ENCODE measurements at regions not wholly inside any gene's neighbourhood (a gene's known extent, or its start where the extent isn't known, plus 50 kb on each side); places are given as distances from the start of the nearest gene placed in this dataset.

DNA sequence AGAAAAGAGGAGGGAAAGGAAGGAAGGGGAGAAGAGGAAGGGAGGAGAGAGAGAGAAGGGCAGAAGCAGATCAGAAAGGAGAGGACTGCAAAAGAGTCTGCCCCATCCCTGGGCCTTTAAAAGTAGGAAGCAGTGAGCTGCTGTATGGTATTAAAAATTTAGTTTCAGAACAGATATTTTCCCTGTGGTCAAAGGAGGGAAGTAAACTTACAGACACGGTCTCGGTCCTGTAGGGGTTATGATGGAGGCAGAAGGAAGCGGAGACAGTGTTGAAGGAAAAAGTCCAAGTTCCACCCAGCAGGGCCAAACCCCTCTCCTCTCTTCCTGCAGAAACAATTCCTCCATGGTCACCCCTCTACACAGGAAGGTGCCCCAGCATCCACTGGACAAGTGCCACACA is 122.0 kb upstream of the PROK2 start:
- no peak overlapping the region for H2AK5ac ChIP-seq (ENCODE audit: low read depth, low read length)
- POLR2A ChIA-PET (ENCODE audit: partially characterized antibody), result no interaction called here
- no peak overlapping the region for H3K14ac ChIP-seq (ENCODE audit: insufficient read length)
- 0 out of 2 replicates have a peak overlapping the region, but pooled peaks have one; percentile 1 for H2BK20ac ChIP-seq (ENCODE audit: low read length)
- H3K79me1 ChIP-seq (ENCODE audit: low read depth, low read length), result no peaks in the 10 kb centered on the region
- no peaks in the 10 kb centered on the region for H3K9me3 ChIP-seq (ENCODE audit: insufficient read depth in 2 of 2, low read depth in 1 of 2, low read length in 1 of 2)
- H4K8ac ChIP-seq (ENCODE audit: extremely low read depth, insufficient read depth, low read length), result no peak overlapping the region
- H4K20me1 ChIP-seq (replicated peaks in 1 of 2; ENCODE audit: control insufficient read depth in 1 of 2, insufficient read depth in 2 of 2, low read length in 2 of 2), result no peaks in the 10 kb centered on the region
- no peak overlapping the region for H2BK15ac ChIP-seq (ENCODE audit: low read length)
- H3K4ac ChIP-seq (replicated peaks; ENCODE audit: insufficient read length, low read depth, low read length), result no peak overlapping the region
- peaks cover 0 to 7% (median 2%) of the 10 kb centered on the region in 4 experiments; a peak in 3 of 7 replicates for H3K4me1 ChIP-seq (replicated peaks in 1 of 4; ENCODE audit: control insufficient read depth in 3 of 4, insufficient read depth in 4 of 4, low read length in 3 of 4)
- H3K56ac ChIP-seq (replicated peaks; ENCODE audit: insufficient read length, low read depth, low read length), result no peak overlapping the region
- no peaks in the 10 kb centered on the region for H3K36me3 ChIP-seq (ENCODE audit: control insufficient read depth in 2 of 4, insufficient read depth in 4 of 4, low read length in 3 of 4)
- no peak overlapping the region for H4K91ac ChIP-seq (replicated peaks; ENCODE audit: insufficient read length, low read length)
- no peak overlapping the region for H3K4me3 ChIP-seq (ENCODE audit: extremely low read depth in 1 of 4, insufficient read depth in 2 of 4, low read depth in 3 of 4, low read length in 4 of 4)
- no peak overlapping the region for H2BK5ac ChIP-seq (ENCODE audit: low read depth, low read length)
- no peak overlapping the region for H3K4me2 ChIP-seq (ENCODE audit: insufficient read depth in 1 of 2, low read depth in 2 of 2, low read length in 2 of 2)
- FAIRE-seq (no peak), DNase-seq (ENCODE audit: low read depth in 1 of 2, low spot score in 2 of 2) (no peak)
- H3K9ac ChIP-seq (replicated peaks in 1 of 4; ENCODE audit: extremely low read depth in 1 of 4, low read depth in 3 of 4, low read length in 3 of 4), result no peak overlapping the region
- H2BK120ac ChIP-seq (replicated peaks; ENCODE audit: low read depth, low read length), result no peak overlapping the region
- H4K5ac ChIP-seq (ENCODE audit: insufficient read length, low read depth, low read length), result no peak overlapping the region
- no peaks in the 10 kb centered on the region for H3K23me2 ChIP-seq (ENCODE audit: low read depth, low read length)
- no peak overlapping the region for H2AFZ ChIP-seq (ENCODE audit: low read length)
- no peak overlapping the region for H3K23ac ChIP-seq (ENCODE audit: insufficient read length)
- CTCF ChIA-PET (ENCODE audit: partially characterized antibody), result interaction anchor here (0.9 to 2.0 kb wide), 5 partner anchors 9 to 178 kb away, joined by 3 to 5 read pairs (median 3); no protein-coding TSS in a partner anchor
- H3K79me2 ChIP-seq (ENCODE audit: control insufficient read depth in 1 of 2, insufficient read depth in 2 of 2, low read length in 2 of 2), result no peaks in the 10 kb centered on the region
- H3K18ac ChIP-seq (ENCODE audit: extremely low read depth, low read length), result no peak overlapping the region
- peaks cover 0 to 1% (median 0%) of the 10 kb centered on the region in 4 experiments; a peak in 1 of 7 replicates for H3K27me3 ChIP-seq (replicated peaks in 1 of 4; ENCODE audit: control insufficient read depth in 3 of 4, extremely low read depth in 1 of 4, insufficient read depth in 3 of 4, low read length in 3 of 4)
- no peak overlapping the region for H3K27ac ChIP-seq (ENCODE audit: low read depth, low read length)
- H2BK12ac ChIP-seq (ENCODE audit: low read depth, low read length), result no peak overlapping the region
- 91% methylated on average over 3 of the region's 3 CpGs; no CpG with 5 or more reads in 1 of the 2 experiments for WGBS, 2 experiments (ENCODE audit: extremely low coverage in 1 of 2, insufficient coverage in 1 of 2, insufficient read length in 1 of 2, insufficient replicate concordance in 2 of 2, low coverage in 1 of 2, low lambda C conversion rate in 2 of 2, missing lambda C conversion rate in 1 of 2)
- TF ChIP-seq FOSL1 (IDR thresholded peaks at IDR 0.05; ENCODE audit: insufficient read depth, low read depth, low read length) (no peak), TAF1 (IDR thresholded peaks at IDR 0.05; ENCODE audit: low read depth, low read length) (no peak), RNF2 (IDR thresholded peaks at IDR 0.05; ENCODE audit: borderline replicate concordance, low read depth, low read length, missing control alignments, poor library complexity, severe bottlenecking) (no peak), SAP30 (IDR thresholded peaks at IDR 0.05; ENCODE audit: insufficient read depth, insufficient replicate concordance, low read length) (no peak), RFX5 (IDR thresholded peaks at IDR 0.05; ENCODE audit: borderline replicate concordance, low read depth, low read length) (no peak), JUND (IDR thresholded peaks at IDR 0.05; ENCODE audit: low read length) (no peak), PHF8 (conservative IDR thresholded peaks at IDR 0.05; ENCODE audit: low read depth, low read length) (no peak), RAD21 (IDR thresholded peaks at IDR 0.05 in 1 of 2, conservative IDR thresholded peaks at IDR 0.05 in 1 of 2; ENCODE audit: low read depth in 2 of 2, low read length in 2 of 2) (no peak), SP1 (IDR thresholded peaks at IDR 0.05; ENCODE audit: low read depth, low read length) (no peak), CEBPB (IDR thresholded peaks at IDR 0.05; ENCODE audit: low read depth, low read length) (no peak), BCL11A (IDR thresholded peaks at IDR 0.05; ENCODE audit: low read depth in 2 of 2, low read length in 2 of 2) (no peak), POLR2AphosphoS5 (IDR thresholded peaks at IDR 0.05; ENCODE audit: low read depth, low read length) (no peak), TAF7 (optimal IDR thresholded peaks at IDR 0.05; ENCODE audit: borderline replicate concordance, low read depth, low read length) (no peak), CBX5 (IDR thresholded peaks at IDR 0.05; ENCODE audit: low read depth, low read length) (no peak), POLR2A (IDR thresholded peaks at IDR 0.05; ENCODE audit: control extremely low read depth in 1 of 2, low read depth in 2 of 2, low read length in 2 of 2) (no peak)

All from H1 (cell line).